HG02852 (cell line): ENCODE measurements at regions not wholly inside any gene's neighbourhood (a gene's known extent, or its start where the extent isn't known, plus 50 kb on each side); places are given as distances from the start of the nearest gene placed in this dataset.

Source experiments
- ATAC-seq: cut with Tn5 transposase; IDR thresholded peaks from one replicate; pipeline ENCODE4 v1.9.1; 2021; ENCODE audit warnings: mild to moderate bottlenecking, moderate library complexity; ENCODE audit not compliant: unreplicated experiment

DNA sequence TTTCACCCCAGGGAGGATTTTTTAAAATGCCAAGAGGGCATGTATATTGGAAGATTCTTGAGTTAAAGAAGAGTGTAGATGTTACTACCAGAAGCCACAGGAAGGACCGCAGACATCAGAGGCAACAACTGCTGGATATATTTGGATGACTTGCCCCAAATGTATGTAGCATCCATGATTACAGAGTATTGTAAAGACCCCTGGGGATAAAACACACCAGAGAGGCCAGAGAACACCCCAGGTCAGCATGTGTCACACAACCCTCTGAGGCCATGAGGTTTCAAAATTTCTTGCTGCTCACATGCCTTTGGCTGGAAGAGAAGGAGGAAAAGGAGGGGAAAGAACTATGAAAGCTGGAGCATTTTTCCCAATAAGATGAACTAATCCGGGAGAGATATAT, 108.0 kb upstream of the LSM8 start:
- no peak for ATAC-seq

DNA sequence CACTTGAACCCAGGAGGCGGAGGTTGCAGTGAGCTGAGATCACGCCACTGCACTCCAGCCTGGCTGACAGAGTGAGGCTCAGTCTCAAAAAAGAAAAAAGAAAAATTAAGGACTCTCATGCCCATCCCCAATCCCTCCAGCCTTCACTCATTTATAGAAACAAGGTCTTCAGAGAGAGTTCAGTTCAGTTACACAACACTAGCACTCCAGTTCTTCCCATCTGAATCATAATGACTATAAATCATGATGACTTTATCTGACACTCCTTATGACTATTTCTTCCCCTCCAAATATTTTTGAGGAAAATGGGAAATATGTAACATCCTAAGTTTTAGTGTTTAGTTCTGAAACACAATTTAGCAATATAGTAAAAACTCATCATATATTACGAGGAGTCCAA, 107.4 kb upstream of the LSM8 start:
- ATAC-seq = no peak

DNA sequence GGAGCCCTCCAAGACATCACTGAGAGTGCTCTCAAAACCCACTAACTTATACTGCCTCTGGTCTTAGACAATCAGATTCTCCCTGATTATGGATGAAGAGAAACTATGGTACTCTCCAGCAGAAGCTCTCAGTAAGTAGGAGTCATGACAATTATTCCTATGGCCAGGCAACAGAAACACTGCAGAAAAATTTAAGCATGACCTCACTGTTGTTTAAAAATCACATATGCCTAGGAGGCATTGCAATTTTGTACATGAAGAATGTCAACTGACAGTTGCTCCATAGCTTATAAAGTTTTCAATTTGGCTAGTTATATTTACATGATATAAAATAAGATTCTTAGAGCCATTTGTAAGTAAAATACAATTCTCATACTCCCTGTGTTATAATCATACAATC, 105.9 kb upstream of the LSM8 start:
- ATAC-seq = no peak

DNA sequence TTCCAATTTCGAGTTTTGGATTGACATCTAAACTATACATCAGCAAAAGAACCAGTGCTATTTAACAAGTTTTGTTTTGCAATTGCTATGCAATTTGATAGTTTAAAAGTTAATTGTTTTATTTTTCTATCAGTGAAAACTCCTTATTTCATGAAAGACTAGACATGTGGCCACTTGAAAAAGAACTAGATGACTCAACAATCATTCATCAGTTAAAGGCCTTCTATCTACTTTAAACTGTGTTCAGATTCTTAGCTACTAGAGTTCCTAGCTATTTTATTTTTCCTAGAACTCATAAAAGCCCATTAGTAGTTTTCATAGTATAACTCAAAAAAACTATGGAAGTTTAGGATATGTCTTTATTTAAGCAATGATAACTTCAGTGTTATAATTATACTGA, 104.6 kb upstream of the LSM8 start:
- no peak for ATAC-seq

DNA sequence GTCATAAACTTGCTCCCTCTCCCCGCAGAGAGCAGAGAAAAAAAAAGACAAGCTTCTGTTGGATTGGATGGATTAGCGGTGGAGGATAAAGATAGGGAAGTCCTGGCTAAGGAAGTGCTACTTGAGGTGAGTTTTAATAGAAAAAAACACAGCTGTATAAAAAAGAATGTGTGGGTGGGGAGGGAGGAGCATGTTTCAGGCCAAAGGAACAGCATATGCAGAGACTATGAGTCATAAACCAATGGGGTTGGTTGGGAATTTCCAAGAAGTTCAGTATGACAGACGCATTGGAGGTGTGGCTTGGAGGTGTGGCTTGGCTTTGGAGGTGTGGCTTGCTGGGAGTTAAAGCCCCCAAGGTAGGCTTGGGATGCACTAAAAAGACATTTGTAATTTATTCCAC, 103.0 kb upstream of the LSM8 start:
- peak; percentile 97 for ATAC-seq

DNA sequence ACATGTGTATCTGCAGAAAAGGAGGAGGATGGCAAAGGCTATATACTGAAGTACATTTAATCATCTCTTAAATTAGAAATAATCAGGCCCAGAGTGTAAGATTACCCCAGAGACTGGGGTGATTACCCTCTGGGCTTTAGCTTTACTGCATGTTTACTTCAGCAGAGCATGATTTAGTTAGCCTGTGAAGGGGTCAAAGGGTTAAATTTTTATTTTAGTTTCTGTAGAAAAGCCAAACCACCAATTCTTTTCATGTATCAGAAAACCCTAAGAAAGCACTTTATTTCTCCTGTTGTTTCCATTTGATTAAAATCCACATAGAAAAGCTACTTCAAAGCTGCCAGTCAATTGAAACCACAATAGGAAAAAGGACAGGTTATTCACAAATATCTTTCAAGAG, 101.5 kb upstream of the LSM8 start:
- no peak for ATAC-seq

DNA sequence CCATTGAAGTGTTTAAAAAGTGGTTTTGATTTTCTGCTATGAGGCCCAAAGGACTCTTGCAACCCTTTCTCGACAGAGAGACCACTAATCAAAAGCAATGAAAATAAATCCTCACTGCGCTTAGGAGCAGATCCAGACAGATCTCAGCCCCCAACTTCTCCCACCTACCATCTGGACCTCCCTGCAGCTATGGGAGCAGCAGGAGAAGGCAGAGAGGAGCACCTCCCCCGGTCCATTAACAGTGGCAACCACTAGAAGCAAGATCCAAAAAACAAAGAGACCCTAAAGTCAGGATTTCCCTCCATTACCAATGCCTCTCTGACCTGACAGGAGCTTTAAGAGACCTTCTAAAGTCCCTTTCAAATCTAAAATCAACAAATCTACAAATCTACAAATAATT, 99.0 kb upstream of the LSM8 start:
- no peak for ATAC-seq

DNA sequence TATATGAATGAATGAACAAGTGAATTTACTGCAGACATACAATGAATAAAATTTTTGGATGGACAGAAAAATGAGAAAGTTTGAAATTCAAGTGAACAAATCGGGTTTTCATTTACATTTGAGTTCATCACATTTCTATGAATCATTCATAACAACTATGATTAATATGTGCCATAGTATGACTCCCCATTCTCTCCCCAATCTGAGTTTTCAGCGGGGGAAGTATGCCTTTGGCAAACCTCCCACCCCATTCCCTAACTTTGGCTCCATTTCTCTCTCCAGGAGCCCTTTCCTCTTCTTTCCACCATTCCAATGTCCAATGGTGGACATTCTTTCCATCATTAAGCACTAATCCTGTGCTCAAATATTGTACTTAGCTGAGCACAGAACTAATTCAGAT, 96.8 kb upstream of the LSM8 start:
- no peak for ATAC-seq

DNA sequence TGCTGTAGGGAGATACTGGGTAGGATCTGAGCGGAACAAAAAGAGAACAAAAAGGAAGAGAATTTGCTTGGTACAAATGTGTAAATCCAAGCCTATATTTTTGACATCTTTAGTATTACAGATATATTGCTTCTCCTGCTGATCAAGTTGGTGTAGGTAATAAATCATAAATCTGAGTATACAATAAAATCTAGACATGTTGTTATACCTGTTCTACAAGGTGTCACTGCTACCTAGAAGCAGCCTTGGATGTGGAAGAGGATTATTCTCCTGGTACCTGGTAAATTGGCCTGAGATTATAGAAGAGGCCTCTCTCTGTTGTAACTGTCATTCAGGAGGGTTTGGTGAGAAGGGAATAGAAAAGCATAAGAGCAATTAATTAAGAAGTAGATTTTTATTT, 89.9 kb upstream of the LSM8 start:
- no peak for ATAC-seq

DNA sequence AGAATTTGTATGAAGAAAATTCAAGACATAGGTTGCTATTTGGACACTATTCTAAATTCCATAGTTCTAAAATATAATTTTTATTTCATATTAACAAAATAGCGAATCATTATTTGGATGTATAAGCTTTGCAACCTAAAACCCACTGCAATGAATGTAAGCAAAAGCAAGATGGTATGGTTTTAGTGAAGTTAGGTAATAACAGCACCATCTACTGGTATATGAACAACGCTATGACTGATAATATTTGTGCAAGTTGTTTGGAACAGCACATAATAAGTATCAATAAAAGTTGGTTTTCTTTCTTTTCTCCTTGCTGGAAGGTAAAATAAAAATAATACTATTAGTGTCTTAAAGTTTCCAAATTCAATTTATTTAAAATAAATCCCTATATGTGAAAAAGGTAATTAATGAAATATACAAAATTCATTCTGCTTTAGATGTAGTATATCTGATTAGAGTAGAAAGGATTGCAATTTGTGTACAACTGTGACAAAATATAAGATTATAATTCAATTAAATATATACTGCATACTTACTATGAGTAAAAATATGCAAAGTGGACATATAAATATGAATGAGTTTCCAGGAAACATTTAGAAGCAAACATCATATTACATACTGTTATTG, 79.0 kb upstream of the LSM8 start:
- ATAC-seq = peak; percentile 61

DNA sequence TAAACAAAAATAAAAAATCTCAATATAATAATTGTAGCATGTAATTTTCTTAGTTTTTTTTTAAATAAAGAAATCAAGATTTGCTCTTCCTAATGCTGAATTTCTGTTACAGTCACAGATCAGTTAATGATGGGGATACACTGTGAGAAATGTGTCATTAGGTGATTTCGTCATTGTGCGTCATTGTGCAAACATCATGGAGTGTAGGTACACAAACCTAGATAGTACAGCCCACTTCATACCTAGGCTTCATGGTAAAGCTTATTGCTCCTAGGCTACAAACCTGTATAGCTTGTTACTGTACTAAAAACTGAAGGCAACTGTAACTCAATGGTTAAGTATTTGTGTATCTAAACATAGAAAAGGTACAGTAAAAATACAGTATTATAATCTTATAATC, 74.4 kb upstream of the LSM8 start:
- ATAC-seq = no peak

DNA sequence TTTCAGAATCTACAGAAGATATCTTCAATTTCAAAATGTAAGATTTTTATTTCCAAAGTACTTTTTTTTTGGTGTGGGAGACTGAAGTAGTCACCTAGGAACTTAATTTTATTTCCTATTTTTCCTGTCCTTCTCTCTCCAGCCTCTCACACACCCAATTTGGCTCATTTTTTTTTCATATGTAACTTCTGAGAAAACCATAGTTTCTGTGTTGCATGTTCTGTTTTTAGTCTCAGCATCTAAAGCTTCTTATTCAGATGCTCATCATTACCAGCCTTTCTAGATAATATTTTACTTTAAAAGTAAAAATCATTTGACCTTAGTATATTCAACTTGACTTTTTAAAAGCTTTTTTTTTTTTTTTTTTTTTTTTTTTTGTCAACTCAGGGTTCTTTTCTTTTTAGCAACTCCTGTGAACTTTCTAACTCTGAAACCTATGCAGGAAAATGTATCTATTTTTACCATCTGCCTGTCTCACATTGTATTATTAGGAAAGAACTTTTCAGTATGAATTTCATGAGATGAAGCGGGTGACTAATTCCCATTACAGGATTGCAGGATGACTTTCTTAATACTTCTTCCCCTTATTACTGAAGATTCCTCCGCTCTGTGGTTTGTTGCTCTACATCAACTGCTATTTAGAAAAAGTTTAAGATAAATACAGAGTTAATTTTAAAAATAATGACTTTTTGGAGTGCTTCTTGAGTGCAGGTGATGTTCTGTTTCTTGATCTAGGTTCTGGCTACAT, 73.6 kb upstream of the LSM8 start:
- ATAC-seq = no peak

DNA sequence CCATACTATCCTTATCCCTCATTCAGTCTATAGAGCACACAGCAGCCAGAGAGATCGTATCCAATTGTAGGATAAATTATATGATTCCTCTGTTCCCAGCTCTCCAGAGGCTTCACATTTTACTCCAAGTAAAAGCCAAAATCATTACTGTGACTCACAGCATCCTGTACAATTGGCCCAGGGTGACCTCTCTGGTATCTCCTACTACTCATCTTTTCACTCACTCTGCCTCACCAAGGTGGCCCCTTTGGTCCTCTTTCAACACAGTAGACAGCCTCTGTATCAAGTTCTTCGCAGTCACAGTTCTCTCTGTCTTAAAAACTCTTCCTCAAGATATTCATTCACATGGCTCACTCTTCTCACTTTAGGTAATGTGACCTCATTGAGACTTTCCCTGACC, 72.6 kb upstream of the LSM8 start:
- no peak for ATAC-seq

DNA sequence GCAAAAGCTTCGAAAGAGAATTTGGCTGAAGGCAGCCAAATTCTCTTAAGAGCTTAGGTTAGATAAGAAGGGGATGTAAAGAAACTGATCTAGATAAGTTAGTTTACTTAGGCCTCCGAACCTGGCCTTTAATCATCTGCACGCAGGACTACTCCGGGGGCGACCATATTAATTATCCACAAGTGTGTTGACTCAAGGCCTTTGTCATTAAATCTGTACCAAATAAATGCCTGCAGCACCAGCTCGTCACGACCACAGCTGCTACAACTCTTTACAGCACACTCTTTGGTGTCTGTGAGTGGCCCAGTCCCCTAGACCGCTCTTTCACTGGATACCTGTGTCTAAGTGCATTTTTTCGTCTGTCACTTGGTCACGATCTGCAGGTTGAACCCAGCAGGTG, 69.8 kb upstream of the LSM8 start:
- ATAC-seq = no peak

DNA sequence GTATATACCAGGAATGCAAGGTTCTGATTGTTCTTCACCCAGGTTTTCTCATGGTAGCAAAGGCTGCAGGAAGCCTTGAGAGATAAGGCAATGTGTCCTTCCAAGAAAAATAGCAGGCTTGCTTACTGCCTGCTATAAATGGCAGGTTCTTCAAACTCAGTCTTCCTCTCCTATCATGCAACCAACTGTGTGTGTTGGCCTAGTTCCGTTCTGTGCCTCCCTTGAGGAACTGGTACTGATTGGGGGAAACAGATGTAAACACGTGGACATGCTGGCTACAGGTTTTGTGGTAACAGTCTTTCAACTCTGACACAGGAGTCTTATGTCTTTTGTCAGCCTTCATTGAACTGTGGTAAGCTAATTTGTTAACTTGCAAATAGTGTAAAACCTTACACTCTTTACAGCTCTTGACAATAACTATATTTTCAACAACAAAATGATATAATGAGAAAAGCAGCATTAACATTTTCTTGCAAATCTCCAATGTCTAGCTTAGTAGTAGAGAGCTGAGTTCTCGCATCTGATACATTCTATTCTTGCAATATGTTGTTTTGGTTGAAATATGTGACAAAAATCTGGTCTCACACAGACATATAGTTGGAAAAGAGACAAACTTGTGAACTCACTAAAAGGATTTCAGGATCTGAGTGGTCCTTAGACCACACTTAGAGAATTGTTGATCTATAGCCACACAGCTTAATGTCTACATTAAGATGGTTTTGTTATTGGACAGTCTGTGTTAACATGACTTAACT, 54.7 kb upstream of the LSM8 start:
- ATAC-seq = peak; percentile 81

DNA sequence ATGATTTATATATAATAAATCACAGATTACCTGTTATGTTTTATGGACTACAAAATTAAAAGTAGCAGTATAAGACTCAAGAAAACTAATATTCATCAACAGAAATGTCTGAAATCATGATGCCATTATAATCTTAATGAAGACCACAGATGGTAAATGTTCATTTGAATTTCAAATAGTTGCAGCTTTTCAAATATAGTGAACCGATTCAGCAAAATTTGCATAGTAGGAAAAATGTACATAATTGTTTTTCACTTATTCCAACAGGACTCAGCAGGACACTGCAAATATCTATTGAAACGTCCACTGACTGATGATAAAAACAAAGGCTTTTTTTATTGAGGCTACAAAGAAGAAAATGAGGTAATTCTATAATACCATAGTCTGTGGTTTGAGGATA, 51.2 kb upstream of the LSM8 start:
- no peak for ATAC-seq
